DND-41 (cell line): ENCODE measurements at regions not wholly inside any gene's neighbourhood (a gene's known extent, or its start where the extent isn't known, plus 50 kb on each side); places are given as distances from the start of the nearest gene placed in this dataset.

Source experiments
- ATAC-seq: fragments of 200-7000 bp; cut with Tn5 transposase; 3 replicates; pipeline ENCODE4 v1.9.1; 2021; ENCODE audit warnings: low read depth; ENCODE audit not compliant: insufficient read depth
- DNase-seq: peaks from one replicate; pipeline ENCODE4 v3.0.0-alpha.2; 2020
- H2AFZ ChIP-seq: 2 replicates; pipeline ENCODE4 v1.6.0; 2012; ENCODE audit warnings: low read depth, low read length
- H3K27ac ChIP-seq: 2 replicates; pipeline ENCODE4 v1.5.1; 2012; ENCODE audit warnings: low read length, inconsistent platforms
- H3K27me3 ChIP-seq: fragments of 200-600 bp; sonication (generic); 2 replicates; pipeline ENCODE4 v1.6.0; 2012; ENCODE audit warnings: low read length, mild to moderate bottlenecking, inconsistent platforms; ENCODE audit not compliant: insufficient read depth, poor library complexity
- H3K36me3 ChIP-seq: 2 replicates; pipeline ENCODE4 v1.5.1; 2012; ENCODE audit warnings: low read length, inconsistent platforms; ENCODE audit not compliant: insufficient read depth
- H3K4me1 ChIP-seq: 2 replicates; pipeline ENCODE4 v1.5.1; 2012; ENCODE audit warnings: mild to moderate bottlenecking, low read length; ENCODE audit not compliant: insufficient read depth
- H3K4me2 ChIP-seq: 2 replicates; pipeline ENCODE4 v1.6.0; 2012; ENCODE audit warnings: mild to moderate bottlenecking, moderate library complexity, low read length, inconsistent platforms; ENCODE audit not compliant: insufficient read depth
- H3K4me3 ChIP-seq, 2 experiments: fragments of 200-600 bp in 1 of 2; shearing (Covaris generic) in 1 of 2; 2 replicates each; pipeline ENCODE4 v1.5.1; 2012 to 2016; ENCODE audit warnings: inconsistent platforms in 2 of 2, low read length in 2 of 2, mild to moderate bottlenecking in 2 of 2, low read depth in 1 of 2, moderate library complexity in 1 of 2
- H3K79me2 ChIP-seq: 2 replicates; pipeline ENCODE4 v1.6.0; 2012; ENCODE audit warnings: low read length, inconsistent platforms; ENCODE audit not compliant: insufficient read depth
- H3K9ac ChIP-seq: 2 replicates; pipeline ENCODE4 v1.6.0; 2012; ENCODE audit warnings: low read depth, mild to moderate bottlenecking, inconsistent platforms, low read length, moderate library complexity
- H3K9me3 ChIP-seq: 2 replicates; pipeline ENCODE4 v1.5.1; 2012; ENCODE audit warnings: low read length, moderate library complexity, mild to moderate bottlenecking, inconsistent platforms; ENCODE audit not compliant: insufficient read depth, severe bottlenecking
- H4K20me1 ChIP-seq: 2 replicates; pipeline ENCODE4 v1.6.0; 2012; ENCODE audit warnings: low read length; ENCODE audit not compliant: insufficient read depth
- CTCF ChIP-seq: IDR thresholded peaks from 2 replicates; pipeline ENCODE4 v1.5.1; 2012; ENCODE audit warnings: borderline replicate concordance, low read length, moderate library complexity, mild to moderate bottlenecking; ENCODE audit not compliant: poor library complexity, severe bottlenecking; ENCODE audit errors: extremely low read depth
- EZH2 ChIP-seq: IDR thresholded peaks from 3 replicates; pipeline ENCODE4 v1.6.1; 2012; ENCODE audit warnings: borderline replicate concordance, low read depth, mild to moderate bottlenecking, moderate library complexity, low read length, inconsistent platforms; ENCODE audit not compliant: severe bottlenecking

- Histone ChIP-seq H3K9ac (no peak overlapping the region), H3K4me1 (peaks cover 11% of the 10 kb centered on the region), H3K27me3 (no peaks in the 10 kb centered on the region), H3K4me2 (no peak overlapping the region), H2AFZ (no peak overlapping the region), H3K36me3 (no peaks in the 10 kb centered on the region), H3K27ac (no peak overlapping the region), H3K79me2 (no peaks in the 10 kb centered on the region), H3K9me3 (no peaks in the 10 kb centered on the region), H4K20me1 (no peaks in the 10 kb centered on the region), H3K4me3 (no peak overlapping the region)
- no peak for DNase-seq
- ATAC-seq = no peak
- no peak for TF ChIP-seq CTCF
- no peak for TF ChIP-seq EZH2
Measured at GRCh38 chr10:8128511-8128910, 74.0 kb downstream of the GATA3 start.

- no peak for DNase-seq
- Histone ChIP-seq H3K27me3 (no peaks in the 10 kb centered on the region), H3K9me3 (no peaks in the 10 kb centered on the region), H3K36me3 (no peaks in the 10 kb centered on the region), H4K20me1 (no peaks in the 10 kb centered on the region), H3K79me2 (no peaks in the 10 kb centered on the region), H3K9ac (no peak overlapping the region), H3K4me1 (peaks cover 17% of the 10 kb centered on the region), H2AFZ (no peak overlapping the region), H3K4me3 (no peak overlapping the region), H3K27ac (no peak overlapping the region), H3K4me2 (no peak overlapping the region)
- no peak for TF ChIP-seq CTCF
- TF ChIP-seq EZH2 = no peak
- ATAC-seq = no peak
Measured at GRCh38 chr10:8129438-8129837, 75.0 kb downstream of the GATA3 start.

- no peak overlapping the region for H2AFZ ChIP-seq
- H3K27ac ChIP-seq = no peak overlapping the region
- no peak overlapping the region for H3K4me2 ChIP-seq
Measured at GRCh38 chr10:8130973-8131911, 76.8 kb downstream of the GATA3 start.

More at GRCh38 chr10:8130973-8131911, 76.8 kb downstream of the GATA3 start:
- TF ChIP-seq EZH2 = no peak
- no peak for TF ChIP-seq CTCF
- no peaks in the 10 kb centered on the region for H3K79me2 ChIP-seq
- H3K27me3 ChIP-seq = no peaks in the 10 kb centered on the region
- H3K4me1 ChIP-seq = peaks cover 19% of the 10 kb centered on the region
- H3K36me3 ChIP-seq = no peaks in the 10 kb centered on the region
- no peak overlapping the region for H3K4me3 ChIP-seq
- no peaks in the 10 kb centered on the region for H4K20me1 ChIP-seq
- no peak for ATAC-seq
- no peak for DNase-seq
- H3K9me3 ChIP-seq = no peaks in the 10 kb centered on the region
- no peak overlapping the region for H3K9ac ChIP-seq
